CD4-positive, alpha-beta T cell (primary cell): ENCODE measurements at regions not wholly inside any gene's neighbourhood (a gene's known extent, or its start where the extent isn't known, plus 50 kb on each side); places are given as distances from the start of the nearest gene placed in this dataset.

ENCODE experiments used
- ATAC-seq: fragments of 200-7000 bp; cut with Tn5 transposase; one replicate; pipeline ENCODE4 v1.10.0; 2022; ENCODE audit warnings: mild to moderate bottlenecking; ENCODE audit not compliant: poor library complexity
- CTCF ChIA-PET: fragments of 350-600 bp; sonication (Branson Sonifier 250); formaldehyde crosslinking; loops from one replicate; lab custom pipeline; 2021; ENCODE audit warnings: antibody characterized with exemption, inconsistent platforms; lab: Charles Lee
- POLR2A ChIA-PET: fragments of 350-600 bp; sonication (Branson Sonifier 250); formaldehyde crosslinking; loops from one replicate; lab custom pipeline; 2021; ENCODE audit warnings: antibody characterized with exemption, inconsistent platforms; lab: Charles Lee
- DNase-seq, 14 experiments: peaks; one replicate each; pipeline ENCODE4 v3.0.0-alpha.2; 2013 to 2020; ENCODE audit warnings: mixed read lengths in 2 of 14
- H3K27ac ChIP-seq, 2 donors: one replicate each; pipeline versions ENCODE4 v1.5.1 to v1.7.0; 2013; ENCODE audit warnings: low read length in 2 of 2, low read depth in 1 of 2, mild to moderate bottlenecking in 1 of 2
- H3K27me3 ChIP-seq, 2 experiments: 1 replicate in 1 of 2; 2 replicates in 1 of 2; pipeline versions ENCODE4 v1.6.1 to v1.7.0; 2013; ENCODE audit warnings: low read length in 2 of 2, control low read depth in 1 of 2, mild to moderate bottlenecking in 1 of 2, moderate library complexity in 1 of 2; ENCODE audit not compliant: insufficient read depth in 2 of 2, control insufficient read depth in 1 of 2
- H3K36me3 ChIP-seq: one replicate; pipeline ENCODE4 v1.6.1; 2013; ENCODE audit warnings: low read length, control low read depth; ENCODE audit not compliant: insufficient read depth
- H3K4me1 ChIP-seq: one replicate; pipeline ENCODE4 v1.6.1; 2013; ENCODE audit warnings: low read length, control low read depth; ENCODE audit not compliant: insufficient read depth
- H3K4me3 ChIP-seq: one replicate; pipeline ENCODE4 v1.5.1; 2013; ENCODE audit warnings: mild to moderate bottlenecking, low read length, moderate library complexity
- H3K9me3 ChIP-seq, 2 experiments: 1 replicate in 1 of 2; 2 replicates in 1 of 2; pipeline versions ENCODE4 v1.6.1 to v1.7.0; 2013; ENCODE audit warnings: low read length in 2 of 2, mild to moderate bottlenecking in 2 of 2, control low read depth in 1 of 2, moderate library complexity in 1 of 2; ENCODE audit not compliant: control insufficient read depth in 1 of 2, insufficient read depth in 1 of 2
- H3K27ac Mint-ChIP-seq: one replicate; pipeline ENCODE4 v1.8.0; 2020; ENCODE audit warnings: mixed read lengths
- H3K27me3 Mint-ChIP-seq: one replicate; pipeline ENCODE4 v1.8.0; 2021; ENCODE audit warnings: mixed read lengths
- H3K36me3 Mint-ChIP-seq: one replicate; pipeline ENCODE4 v1.8.0; 2021; ENCODE audit warnings: low read depth, mixed read lengths
- H3K4me1 Mint-ChIP-seq: one replicate; pipeline ENCODE4 v1.8.0; 2021; ENCODE audit warnings: low read depth, mixed read lengths
- H3K4me3 Mint-ChIP-seq: one replicate; pipeline ENCODE4 v1.8.0; 2020; ENCODE audit warnings: mild to moderate bottlenecking, mixed read lengths
- H3K9me3 Mint-ChIP-seq: one replicate; pipeline ENCODE4 v1.8.0; 2020; ENCODE audit warnings: mixed read lengths
- intact Hi-C, 2 experiments: fragments of 100-400 bp; cut with DNase I in 1 of 2; cut with micrococcal nuclease in 1 of 2; formaldehyde crosslinking; loops; one replicate each; pipeline versions ENCODE4 v1.15.1 to v1.9.0; 2023 to 2025; cut with DNase I, micrococcal nuclease
- TF ChIP-seq, protein P1 (sequence below): fragments of 200-600 bp; IDR thresholded peaks from one replicate; pipeline ENCODE4 v1.8.0; 2022; ENCODE audit warnings: antibody characterized with exemption, mild to moderate bottlenecking

DNA sequence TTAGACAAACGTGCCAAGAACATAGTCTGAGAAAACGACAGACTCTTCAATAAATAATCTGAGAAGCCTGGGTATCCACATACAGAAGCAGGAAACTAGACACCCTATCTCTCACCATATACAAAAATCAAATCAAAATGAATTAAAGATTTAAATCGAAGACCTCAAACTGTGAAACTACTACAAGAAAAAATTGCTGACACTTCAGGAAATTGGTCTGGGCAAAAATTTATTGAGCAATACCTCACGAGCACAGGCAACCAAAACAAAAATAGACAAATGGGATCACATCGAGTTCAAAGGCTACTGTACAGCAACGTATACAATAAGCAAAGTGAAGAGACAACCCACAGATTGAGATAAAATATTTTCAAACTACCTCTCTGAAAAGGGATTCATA, 292.8 kb upstream of the RGS18 start:
- POLR2A ChIA-PET: no interaction called here
- H3K9me3 ChIP-seq: peaks cover 0 to 3% of the 10 kb centered on the region in 2 experiments
- Mint-ChIP-seq H3K4me3 (no peak overlapping the region), H3K27ac (no peak overlapping the region), H3K27me3 (no peaks in the 10 kb centered on the region), H3K9me3 (peaks cover 10% of the 10 kb centered on the region), H3K36me3 (no peaks in the 10 kb centered on the region), H3K4me1 (no peaks in the 10 kb centered on the region)
- H3K4me1 ChIP-seq: no peaks in the 10 kb centered on the region
- H3K36me3 ChIP-seq: no peaks in the 10 kb centered on the region
- no peaks in the 10 kb centered on the region for H3K27me3 ChIP-seq
- no peak overlapping the region for H3K27ac ChIP-seq
- DNase-seq (no peak), ATAC-seq (no peak)
- CTCF ChIA-PET: no interaction called here
- intact Hi-C loops: no loop called here
- no peak overlapping the region for H3K4me3 ChIP-seq
- TF ChIP-seq, protein P1, sequence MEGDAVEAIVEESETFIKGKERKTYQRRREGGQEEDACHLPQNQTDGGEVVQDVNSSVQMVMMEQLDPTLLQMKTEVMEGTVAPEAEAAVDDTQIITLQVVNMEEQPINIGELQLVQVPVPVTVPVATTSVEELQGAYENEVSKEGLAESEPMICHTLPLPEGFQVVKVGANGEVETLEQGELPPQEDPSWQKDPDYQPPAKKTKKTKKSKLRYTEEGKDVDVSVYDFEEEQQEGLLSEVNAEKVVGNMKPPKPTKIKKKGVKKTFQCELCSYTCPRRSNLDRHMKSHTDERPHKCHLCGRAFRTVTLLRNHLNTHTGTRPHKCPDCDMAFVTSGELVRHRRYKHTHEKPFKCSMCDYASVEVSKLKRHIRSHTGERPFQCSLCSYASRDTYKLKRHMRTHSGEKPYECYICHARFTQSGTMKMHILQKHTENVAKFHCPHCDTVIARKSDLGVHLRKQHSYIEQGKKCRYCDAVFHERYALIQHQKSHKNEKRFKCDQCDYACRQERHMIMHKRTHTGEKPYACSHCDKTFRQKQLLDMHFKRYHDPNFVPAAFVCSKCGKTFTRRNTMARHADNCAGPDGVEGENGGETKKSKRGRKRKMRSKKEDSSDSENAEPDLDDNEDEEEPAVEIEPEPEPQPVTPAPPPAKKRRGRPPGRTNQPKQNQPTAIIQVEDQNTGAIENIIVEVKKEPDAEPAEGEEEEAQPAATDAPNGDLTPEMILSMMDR: no peak

DNA sequence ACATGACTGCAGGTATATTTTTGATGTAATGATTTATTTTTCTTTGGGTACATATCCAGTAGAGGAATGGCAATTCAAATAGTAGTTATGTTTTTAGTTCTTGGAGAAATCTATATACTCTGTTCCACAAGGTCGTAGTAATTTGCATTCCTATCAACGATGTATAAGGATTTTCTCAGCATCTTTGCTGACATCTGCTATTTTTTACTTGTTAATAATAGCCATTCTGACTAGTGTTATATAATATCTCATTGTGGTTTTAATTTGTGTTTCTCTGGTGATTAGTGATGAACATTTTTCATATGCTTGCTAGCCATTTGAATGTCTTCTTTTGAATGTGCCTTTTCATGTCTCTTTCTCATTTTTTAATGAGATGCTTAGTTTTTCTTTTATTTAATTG, 292.1 kb upstream of the RGS18 start:
- Histone ChIP-seq H3K9me3 (no peaks in the 10 kb centered on the region), H3K4me1 (no peaks in the 10 kb centered on the region), H3K27me3 (no peaks in the 10 kb centered on the region), H3K4me3 (no peak overlapping the region), H3K27ac (no peak overlapping the region), H3K36me3 (no peaks in the 10 kb centered on the region)
- TF ChIP-seq, protein P1: no peak
- H3K4me3 Mint-ChIP-seq: no peak overlapping the region
- intact Hi-C loops: no loop called here
- DNase-seq: no peak
- H3K9me3 Mint-ChIP-seq: peaks cover 10% of the 10 kb centered on the region
- no peak for ATAC-seq
- ChIA-PET POLR2A (no interaction called here), CTCF (no interaction called here)
- H3K4me1 Mint-ChIP-seq: no peaks in the 10 kb centered on the region
- H3K27ac Mint-ChIP-seq: no peak overlapping the region
- no peaks in the 10 kb centered on the region for H3K27me3 Mint-ChIP-seq
- H3K36me3 Mint-ChIP-seq: no peaks in the 10 kb centered on the region

DNA sequence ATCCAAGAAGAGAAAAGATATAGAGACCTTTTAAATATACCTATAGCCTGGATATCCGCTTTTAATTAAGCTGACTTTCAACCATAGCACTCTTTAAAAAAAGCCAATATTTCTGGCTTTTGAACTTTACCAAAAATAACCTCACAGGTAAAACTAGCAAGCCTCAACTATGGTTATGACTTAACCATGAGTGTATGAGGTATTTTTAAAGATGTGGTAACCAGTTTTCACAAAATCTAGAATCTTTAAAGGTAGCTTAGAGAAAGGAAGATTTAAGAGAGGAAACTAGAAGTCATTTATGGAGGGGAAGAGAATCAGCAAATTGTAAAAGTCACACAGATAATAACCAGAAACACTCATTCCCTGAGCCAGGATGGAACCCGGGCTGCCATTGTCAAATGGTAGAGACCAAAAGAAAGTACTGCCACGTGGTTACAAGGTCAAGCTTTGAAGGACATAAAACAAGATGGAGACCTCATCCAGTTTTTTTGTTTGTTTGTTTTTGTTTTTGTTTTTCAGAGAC, 288.4 kb upstream of the RGS18 start:
- ATAC-seq (no peak), DNase-seq (no peak)
- H3K27ac ChIP-seq: no peak overlapping the region
- H3K4me1 ChIP-seq: no peaks in the 10 kb centered on the region
- no peak overlapping the region for H3K4me3 Mint-ChIP-seq
- CTCF ChIA-PET: no interaction called here
- H3K36me3 Mint-ChIP-seq: no peaks in the 10 kb centered on the region
- H3K9me3 Mint-ChIP-seq: peaks cover 2% of the 10 kb centered on the region
- H3K27me3 Mint-ChIP-seq: no peaks in the 10 kb centered on the region
- TF ChIP-seq, protein P1: no peak
- no peak overlapping the region for H3K27ac Mint-ChIP-seq
- H3K4me1 Mint-ChIP-seq: no peaks in the 10 kb centered on the region
- no peaks in the 10 kb centered on the region for H3K36me3 ChIP-seq
- intact Hi-C loops: no loop called here
- peaks cover 0 to 4% of the 10 kb centered on the region in 2 experiments for H3K9me3 ChIP-seq
- no peak overlapping the region for H3K4me3 ChIP-seq
- no peaks in the 10 kb centered on the region for H3K27me3 ChIP-seq
- POLR2A ChIA-PET: no interaction called here
